ENCODE measurements at regions not wholly inside any gene's neighbourhood (a gene's known extent, or its start where the extent isn't known, plus 50 kb on each side); places are given as distances from the start of the nearest gene placed in this dataset.

- no peak for DNase-seq (ENCODE audit: low read depth)
Observed at GRCh38 chr11:79758325-79758724, 317.5 kb upstream of the TENM4 start.

GRCh38 chr11:79747406-79747805 is 306.6 kb upstream of the TENM4 start:
- no peak for DNase-seq (ENCODE audit: low read depth)

- DNase-seq (ENCODE audit: low read depth): no peak
Observed at GRCh38 chr11:79744941-79745340, 304.1 kb upstream of the TENM4 start.

- no peak for DNase-seq (ENCODE audit: low read depth)
Observed at GRCh38 chr11:79742176-79742575, 301.3 kb upstream of the TENM4 start.

- DNase-seq (ENCODE audit: low read depth): no peak
Observed at GRCh38 chr11:79739591-79739990, 298.8 kb upstream of the TENM4 start.

GRCh38 chr11:79727221-79727620 is 286.4 kb upstream of the TENM4 start:
- no peak for DNase-seq (ENCODE audit: low read depth)

- no peak for DNase-seq (ENCODE audit: low read depth)
Observed at GRCh38 chr11:79720115-79720514, 279.3 kb upstream of the TENM4 start.

- no peak for DNase-seq (ENCODE audit: low read depth)
Observed at GRCh38 chr11:79708319-79708932, 267.6 kb upstream of the TENM4 start.

- DNase-seq (ENCODE audit: low read depth): no peak
Observed at GRCh38 chr11:79705648-79706047, 264.8 kb upstream of the TENM4 start.

GRCh38 chr11:79702303-79702702 is 261.5 kb upstream of the TENM4 start:
- DNase-seq (ENCODE audit: low read depth): no peak

GRCh38 chr11:79699246-79699645 is 258.4 kb upstream of the TENM4 start:
- DNase-seq (ENCODE audit: low read depth): no peak

GRCh38 chr11:79697905-79698304 is 257.1 kb upstream of the TENM4 start:
- DNase-seq (ENCODE audit: low read depth): no peak

GRCh38 chr11:79694368-79694767 is 253.5 kb upstream of the TENM4 start:
- no peak for DNase-seq (ENCODE audit: low read depth)

GRCh38 chr11:79691445-79691844 is 250.6 kb upstream of the TENM4 start:
- no peak for DNase-seq (ENCODE audit: low read depth)

- DNase-seq (ENCODE audit: low read depth): no peak
Observed at GRCh38 chr11:79686703-79687419, 246.0 kb upstream of the TENM4 start.

- no peak for DNase-seq (ENCODE audit: low read depth)
Observed at GRCh38 chr11:79683930-79684329, 243.1 kb upstream of the TENM4 start.

- DNase-seq (ENCODE audit: low read depth): no peak
Observed at GRCh38 chr11:79678780-79679452, 238.1 kb upstream of the TENM4 start.

- DNase-seq (ENCODE audit: low read depth): no peak
Observed at GRCh38 chr11:79676396-79676795, 235.6 kb upstream of the TENM4 start.

- DNase-seq (ENCODE audit: low read depth): no peak
Observed at GRCh38 chr11:79675081-79675480, 234.3 kb upstream of the TENM4 start.

GRCh38 chr11:79672786-79673185 is 232.0 kb upstream of the TENM4 start:
- no peak for DNase-seq (ENCODE audit: low read depth)

GRCh38 chr11:79671401-79671800 is 230.6 kb upstream of the TENM4 start:
- DNase-seq (ENCODE audit: low read depth): no peak

- DNase-seq (ENCODE audit: low read depth): no peak
Observed at GRCh38 chr11:79670882-79671281, 230.1 kb upstream of the TENM4 start.

GRCh38 chr11:79668575-79668974 is 227.7 kb upstream of the TENM4 start:
- no peak for DNase-seq (ENCODE audit: low read depth)

Data from activated T-cell treated with anti-CD3 and anti-CD28 coated beads for 48 hours (primary cell).